Ammon's horn (tissue), 1 donor: ENCODE measurements at regions not wholly inside any gene's neighbourhood (a gene's known extent, or its start where the extent isn't known, plus 50 kb on each side); places are given as distances from the start of the nearest gene placed in this dataset.
"Not testable (repeated sequence)": the region's sequence is repeated elsewhere in the genome, so short reads cannot be mapped to it uniquely, and the experiment has no call there.

Experiments used
- DNase-seq: peaks from one replicate; pipeline ENCODE4 v3.0.0-alpha.2; 2016; ENCODE audit warnings: low spot score

DNA sequence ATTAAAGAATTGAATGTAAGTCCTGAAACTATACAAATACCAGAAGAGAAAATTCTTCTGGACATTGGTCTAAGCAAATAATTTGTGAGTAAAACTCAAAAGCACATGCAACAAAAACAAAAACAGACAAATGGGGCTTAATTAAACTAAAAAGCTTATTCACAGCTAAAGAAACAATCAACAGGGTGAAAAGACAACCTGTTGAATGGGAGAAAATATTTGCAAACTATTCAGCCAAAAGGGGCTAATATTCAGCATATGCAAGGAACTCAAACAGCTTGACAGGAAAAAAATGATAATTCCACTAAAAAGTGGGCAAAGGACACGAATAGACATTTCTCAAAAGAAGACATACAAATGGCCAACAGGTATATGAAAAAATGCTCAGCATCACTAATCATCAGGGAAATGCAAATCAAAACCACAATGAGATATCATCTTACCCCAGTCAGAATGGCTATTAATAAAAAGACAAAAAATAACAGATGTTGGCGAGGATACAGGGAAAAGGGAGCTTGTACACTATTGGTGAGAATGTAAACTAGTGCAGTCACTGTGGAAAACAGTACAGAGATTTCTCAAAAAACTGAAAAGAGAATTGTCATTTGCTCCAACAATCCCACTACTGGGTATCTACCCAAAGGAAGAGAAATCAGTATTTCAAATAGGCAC is 177.5 kb upstream of the RTL1 start:
- no peak for DNase-seq

DNA sequence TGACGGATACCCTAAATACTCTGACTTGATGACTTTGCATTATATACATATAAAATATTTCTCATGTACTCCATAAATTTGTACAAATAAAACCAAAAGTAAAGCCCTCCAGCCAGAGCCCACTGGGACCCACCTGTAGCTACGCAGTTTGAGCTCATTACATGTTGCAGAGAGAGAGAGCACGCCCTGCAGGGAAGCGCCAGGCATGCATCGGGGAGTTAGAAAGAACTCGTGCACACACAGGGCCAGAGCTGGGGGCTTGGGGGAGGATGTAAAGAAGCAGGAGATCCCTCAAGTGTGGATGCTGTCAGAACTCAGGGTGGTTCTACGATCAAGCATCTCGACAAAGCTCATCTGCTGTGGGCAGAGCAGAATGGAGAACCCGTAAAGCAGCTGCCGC is 178.5 kb upstream of the RTL1 start:
- DNase-seq: no peak

DNA sequence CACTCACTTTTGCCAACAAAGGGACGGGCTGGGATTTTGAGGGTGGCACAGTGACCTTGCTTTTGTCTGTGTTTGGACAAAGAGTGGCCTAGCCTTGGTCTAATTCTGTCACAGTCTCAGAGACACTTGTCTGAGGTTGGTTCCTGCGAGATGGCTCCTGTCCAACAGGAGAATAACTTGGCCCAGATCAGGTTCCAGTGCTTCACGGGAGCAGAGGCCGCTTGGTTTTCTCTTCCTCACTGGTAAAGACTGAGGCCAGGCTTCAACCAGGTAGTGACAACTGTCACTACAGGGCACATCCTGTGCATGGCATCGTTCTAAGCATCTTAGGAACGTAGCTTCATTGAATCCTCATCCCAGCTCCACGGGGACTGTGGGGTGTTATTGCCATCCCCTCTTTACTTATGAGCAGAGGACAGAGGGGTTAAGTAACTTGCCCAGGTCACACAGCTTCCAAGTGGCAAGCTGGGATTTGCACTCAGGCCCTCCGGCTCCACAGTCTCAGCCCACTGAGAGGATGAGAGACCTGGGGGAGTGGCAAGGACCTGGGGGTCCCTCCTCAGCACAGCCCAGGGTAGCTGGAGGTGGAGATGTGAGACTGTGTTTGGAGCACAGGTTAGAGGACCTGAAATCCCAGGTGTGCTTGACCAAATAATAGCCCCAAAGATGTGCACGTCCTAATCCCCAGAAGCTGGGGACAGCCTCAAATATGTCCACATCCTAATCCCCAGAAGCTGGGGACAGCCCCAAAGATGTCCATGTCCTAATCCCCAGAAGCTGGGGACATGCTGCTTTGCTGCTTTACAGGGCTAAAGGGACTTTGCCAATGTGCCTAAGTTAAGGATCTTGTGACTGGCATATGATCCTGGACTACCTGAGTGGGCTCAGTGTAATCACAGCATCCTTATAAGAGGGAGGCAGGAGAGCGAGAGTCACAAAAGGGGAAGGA is 179.2 kb upstream of the RTL1 start:
- no peak for DNase-seq

DNA sequence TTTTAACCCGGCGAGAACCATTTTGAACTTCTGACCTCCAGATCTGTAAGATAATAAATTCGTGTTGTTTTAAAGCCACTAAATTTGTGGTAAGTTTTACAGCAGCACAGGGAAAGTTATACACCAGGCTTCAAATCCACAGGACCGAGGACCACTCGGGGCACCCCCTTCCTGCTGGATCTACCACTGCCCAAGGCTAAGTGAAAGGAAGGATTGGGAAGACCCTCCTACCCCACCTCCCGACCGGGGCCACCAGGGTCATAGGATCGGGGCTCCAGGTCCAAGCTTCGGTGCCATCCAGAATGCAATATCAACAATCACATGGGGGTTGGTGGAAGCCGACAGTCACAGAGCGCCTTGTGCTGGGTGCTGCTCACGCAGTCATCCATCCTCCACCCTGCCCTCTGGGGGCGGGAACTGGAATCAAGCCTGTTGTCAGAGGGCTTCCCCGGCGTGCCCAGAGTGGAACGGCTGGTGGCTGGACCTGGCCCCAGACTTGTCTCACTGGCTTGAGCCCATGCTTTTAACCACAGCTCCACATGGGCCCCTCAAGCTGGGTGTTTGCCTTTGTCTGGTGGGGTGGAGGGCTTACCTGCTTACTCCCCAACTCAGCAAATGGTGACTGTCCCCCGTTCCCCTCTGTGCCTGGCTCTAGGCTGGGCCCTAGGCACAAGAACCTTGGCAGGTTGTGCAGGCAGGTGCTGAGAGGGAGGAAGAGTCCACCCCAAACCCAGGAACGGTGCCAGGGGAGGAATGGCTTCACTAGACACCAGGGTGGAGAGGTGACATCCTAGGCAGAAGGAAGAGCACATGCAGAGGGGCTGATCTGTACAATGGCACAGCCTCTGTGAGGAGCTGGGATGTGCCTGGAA is 180.3 kb upstream of the RTL1 start:
- no peak for DNase-seq

DNA sequence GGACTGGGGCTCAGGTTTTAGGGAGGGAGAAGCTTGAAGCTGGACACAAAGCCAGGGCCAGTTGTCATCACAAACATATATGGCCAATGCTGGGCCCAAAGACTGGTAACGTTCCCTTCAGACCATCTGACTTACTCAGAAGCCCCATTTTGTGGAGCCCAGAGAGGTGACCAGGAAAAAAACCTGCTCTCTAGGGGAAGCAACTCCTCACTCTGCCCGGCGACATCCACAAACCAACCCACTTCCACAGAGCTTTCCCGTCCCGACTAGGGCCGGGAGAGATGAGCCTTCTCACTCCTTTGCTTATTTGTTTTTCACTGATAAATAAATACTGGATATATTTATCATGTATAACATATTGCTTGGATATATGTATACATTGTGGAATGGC is 180.9 kb upstream of the RTL1 start:
- DNase-seq: no peak

DNA sequence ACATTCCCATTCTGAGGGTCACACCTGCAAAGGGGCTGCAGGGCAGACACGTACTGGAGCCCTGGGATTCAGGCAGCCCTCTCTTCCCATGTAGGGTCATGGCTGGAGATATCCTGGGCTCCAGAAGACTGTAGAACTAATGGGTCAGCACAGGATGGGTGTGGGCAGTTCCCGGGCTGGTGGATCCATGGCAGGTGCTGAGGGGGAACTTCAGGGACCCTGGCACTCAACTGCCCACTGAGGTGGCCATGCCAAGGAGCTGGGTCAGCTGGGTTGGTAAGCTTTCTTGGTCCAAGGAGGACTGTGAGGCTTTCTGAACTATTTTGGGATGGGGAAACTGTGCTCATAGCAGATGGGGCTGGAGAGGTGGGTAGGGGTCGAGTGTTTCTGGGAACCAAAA is 183.4 kb upstream of the RTL1 start:
- no peak for DNase-seq

DNA sequence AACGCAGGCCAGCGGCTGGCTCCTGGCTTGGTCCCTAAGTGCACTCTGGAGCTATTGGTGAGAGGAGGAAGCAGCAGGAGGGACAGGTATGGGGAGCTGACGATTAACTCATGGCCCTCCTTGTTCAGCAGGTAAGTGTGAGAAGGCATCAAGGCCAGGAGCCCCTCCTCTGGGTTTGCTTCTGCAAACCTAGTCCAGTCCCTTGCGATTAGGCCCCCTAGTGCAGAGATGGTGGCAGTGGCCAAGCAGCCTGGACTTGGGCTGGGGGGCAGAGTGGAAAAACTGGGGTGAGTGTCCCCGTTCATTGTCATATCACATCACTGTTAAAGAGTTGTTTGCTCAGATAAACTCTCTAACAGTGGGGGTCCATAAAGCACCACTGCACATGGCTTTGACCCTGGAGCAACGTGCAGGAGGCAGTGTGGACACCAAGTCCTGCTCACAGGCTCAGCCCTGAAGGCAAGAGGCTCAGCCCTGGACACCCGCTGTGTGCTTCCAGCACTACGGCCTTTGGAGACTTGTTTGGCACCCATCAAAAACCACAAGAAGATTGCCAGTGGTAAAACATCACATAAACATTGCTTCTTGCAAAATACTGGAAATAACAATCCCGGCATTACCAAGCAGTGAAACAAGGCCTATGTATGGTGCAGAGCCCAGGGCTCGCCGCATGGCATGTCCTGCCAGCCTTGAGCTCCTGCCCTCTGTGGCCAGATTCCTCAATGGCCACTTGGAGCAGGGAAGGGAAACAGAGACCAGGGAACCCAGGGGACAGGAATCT is 184.3 kb upstream of the RTL1 start:
- no peak for DNase-seq

DNA sequence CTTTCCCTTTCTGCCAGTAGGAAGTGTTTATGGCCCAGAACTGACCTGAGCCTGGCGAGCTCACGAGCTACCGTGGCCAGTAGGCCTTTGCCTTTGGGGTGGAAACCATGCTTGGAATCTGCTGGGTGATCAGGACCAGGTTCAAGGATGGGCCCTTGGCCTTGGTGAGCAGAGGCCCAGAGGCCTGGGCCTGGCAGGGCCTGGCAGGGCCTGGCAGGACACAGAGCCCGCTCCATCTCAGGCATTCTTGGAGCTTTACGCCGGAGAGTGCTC is 184.8 kb upstream of the RTL1 start:
- no peak for DNase-seq

DNA sequence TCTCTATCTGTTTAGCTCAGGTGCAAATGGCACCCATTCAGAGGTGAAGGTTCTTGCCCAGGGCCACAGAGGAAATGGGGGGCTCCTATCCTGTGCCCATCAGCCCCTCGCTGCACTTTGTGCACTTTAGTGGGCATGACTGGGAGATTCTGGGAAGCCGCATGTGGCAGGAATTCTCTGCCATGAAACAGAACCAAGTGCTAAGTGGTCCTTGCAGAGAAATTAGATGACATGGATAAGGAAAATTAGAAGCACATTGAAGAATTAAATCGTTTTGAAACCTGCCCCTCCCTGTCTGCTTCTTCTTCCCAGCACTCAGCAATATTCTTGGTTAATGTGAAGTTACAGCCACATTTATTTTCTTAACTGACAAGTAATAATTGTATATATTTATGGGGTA is 185.2 kb upstream of the RTL1 start:
- no peak for DNase-seq

DNA sequence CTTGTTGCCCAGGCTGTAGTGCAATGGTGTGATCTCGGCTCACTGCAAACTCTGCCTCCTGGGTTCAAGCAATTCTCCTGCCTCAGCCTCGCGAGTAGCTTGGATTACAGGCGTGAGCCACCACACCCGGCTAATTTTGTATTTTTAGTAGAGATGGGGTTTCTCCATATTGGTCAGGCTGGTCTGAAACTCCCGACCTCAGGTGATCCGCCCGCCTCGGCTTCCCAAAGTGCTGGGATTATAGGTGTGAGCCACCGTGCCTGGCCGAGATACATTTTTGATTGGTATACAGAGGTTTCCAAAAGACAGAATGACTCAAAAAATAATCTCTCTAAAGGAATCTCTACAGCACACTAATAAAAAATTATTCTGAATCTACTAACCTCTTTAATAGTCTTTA is 187.0 kb upstream of the RTL1 start:
- not testable (repeated sequence) for DNase-seq

DNA sequence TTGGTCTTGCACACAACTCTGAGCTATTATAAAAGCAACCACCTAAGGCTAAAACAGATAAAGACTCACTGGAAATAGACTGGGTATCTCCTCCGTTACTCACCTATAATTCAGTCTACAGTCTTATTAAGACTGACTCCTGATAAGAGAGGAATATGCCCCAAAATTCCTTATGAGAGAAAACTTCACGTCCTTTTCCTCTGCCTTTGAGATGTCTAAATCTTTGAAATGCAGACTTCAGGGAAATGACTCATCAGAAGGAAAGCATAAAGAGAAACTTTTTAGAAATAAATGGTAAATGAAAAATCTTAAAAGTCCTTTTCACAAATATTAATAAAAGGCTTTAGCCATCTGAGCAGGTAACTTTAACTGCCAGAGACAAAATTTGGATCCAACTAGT is 187.5 kb upstream of the RTL1 start:
- no peak for DNase-seq

DNA sequence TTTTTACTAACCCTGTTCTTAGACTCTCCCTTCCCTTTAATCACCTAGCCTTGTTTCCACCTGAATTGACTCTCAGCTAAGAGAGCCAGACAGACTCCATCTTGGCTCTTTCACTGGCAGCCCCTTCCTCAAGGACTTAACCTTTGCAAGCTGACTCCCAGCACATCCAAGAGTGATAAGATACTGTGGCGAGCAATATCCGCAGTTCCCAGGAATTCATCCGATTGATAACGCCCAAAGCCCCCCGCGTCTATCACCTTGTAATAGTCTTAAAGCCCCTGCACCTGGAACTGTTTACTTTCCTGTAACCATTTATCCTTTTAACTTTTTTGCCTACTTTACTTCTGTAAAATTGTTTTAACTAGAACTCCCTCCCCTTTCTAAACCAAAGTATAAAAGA is 191.4 kb upstream of the RTL1 start:
- not testable (repeated sequence) for DNase-seq

DNA sequence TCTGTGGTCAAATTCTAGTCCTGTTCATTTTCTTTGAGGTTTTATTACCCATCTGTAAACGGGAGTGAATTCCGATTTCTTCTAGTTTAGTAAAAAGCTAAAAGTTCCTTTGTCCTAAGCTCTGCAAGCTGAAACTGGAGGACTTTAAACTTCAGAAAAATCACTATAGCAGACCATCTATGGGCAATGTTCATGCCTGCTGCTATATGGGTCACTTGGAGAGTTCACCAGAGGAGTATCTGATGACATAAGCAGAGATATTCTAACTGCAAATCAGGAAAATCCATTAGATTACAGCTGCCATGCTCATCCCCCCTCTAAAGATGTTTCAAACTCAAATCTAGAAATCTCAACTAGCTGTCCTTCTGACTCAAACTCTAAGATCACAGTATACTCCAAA is 193.0 kb upstream of the RTL1 start:
- DNase-seq: no peak

DNA sequence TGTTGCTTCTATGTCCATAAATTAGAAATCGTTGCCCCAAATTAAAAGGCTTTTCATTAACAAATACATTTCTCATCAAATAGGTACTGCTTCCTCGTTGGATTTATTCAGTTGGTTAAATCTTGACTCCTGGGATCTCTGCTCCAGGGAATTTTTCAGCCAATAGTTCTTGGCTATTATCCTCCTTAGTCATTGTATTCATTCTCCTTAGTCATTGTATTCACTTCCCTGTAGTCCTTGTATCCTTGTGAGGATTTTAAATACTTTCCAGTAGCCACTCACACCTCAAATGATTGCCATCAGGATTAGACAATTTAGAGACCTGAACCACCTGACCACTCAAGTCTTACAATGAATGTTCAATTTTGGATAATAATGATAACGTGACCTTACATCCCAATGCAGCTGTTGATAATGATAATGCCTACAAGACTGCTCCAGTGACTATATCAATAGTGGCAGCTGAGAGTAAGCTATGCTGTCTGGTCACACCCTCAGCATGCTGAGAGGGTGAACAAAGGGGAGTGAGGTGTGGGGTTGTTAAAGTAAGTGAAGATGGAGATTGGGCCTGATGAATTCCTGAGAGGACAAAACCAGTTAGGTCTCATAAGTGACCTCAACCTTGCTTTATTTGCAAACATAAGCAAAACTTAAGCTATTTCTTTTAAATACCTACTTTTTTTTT is 193.7 kb upstream of the RTL1 start:
- no peak for DNase-seq

DNA sequence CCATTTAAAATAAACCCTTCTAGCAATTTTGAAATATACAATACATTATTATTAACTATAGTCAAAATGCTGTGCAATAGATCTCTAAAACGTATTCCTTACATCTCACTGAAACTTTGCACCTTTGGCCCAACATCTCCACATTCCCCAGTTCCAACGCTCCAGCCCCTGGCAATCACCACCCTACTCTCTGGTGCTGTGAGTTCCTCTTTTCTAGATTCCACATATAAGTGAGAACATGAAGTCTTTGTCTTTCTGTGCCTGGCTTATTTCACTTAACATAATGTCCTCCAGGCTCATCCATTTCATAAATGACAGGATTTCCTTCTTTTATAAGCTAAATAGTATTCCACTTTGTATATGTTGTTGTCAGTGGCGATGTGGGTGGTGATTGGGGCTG is 194.7 kb upstream of the RTL1 start:
- DNase-seq: no peak

DNA sequence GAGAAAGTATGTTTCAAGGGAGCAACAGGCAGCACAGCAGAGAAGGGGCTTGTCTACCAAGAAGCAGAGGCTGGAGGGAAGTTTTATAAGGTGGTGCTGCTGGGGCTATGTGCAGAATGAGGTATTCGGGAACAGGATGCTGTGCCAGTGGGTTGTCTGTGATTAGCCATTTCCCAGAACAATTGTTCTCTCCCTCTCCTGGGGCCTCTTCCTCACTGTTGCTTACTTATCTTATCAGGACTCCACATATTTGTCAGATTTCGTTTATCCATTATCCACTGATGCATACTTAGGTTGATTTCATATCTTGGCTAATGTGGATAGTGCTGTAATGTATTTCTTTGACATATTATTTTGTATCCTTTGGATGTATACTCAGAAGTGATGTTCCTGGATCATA is 195.1 kb upstream of the RTL1 start:
- DNase-seq: no peak

DNA sequence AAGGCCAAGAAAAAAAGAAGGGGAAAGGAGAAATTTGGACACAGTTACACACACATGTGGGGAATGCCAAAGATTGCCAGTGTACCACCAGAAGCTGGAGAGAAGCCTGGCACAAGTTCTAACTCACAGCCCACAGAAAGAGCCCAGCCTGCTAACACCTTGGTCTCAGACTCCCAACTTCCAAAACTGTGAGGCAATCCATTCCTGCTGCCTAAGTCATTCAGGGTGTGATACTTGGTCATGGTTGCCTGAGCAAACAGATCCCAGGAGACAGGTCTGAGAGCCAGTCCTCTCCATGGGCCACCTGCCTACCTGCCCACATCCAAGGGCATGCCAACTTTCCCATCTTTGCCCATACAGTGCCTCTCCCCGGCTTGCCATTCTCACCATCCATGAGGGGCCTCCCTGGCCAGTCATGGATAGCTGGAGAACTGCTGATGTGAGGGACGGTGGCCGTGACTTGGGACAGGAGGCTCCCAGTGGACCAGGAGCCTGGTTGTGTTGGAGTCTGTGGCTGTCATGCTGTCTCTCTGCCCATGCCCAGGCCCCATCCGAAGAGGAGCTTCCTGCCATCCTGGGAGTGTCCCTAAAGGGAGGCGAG is 198.0 kb upstream of the RTL1 start:
- no peak for DNase-seq

DNA sequence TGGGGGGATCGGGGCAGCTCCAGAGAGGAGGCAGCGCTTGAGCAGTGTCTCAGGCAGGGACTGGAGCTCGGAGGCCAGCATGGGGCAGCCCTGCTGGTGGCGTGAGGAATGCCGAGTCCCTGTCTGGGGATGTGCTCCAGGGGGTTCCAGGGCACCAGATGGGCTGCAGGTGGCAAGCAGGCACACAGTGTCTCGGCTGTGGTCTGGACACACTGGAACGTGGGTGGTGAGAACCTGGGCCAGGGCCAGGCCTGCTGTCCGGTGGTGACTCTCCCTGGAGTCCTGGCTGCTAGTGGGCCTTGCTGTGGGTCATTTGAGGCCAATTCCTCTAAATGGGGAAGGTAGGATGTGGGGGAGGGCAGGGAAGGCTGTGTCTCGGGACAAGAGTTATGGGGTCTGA is 199.4 kb upstream of the RTL1 start:
- no peak for DNase-seq

DNA sequence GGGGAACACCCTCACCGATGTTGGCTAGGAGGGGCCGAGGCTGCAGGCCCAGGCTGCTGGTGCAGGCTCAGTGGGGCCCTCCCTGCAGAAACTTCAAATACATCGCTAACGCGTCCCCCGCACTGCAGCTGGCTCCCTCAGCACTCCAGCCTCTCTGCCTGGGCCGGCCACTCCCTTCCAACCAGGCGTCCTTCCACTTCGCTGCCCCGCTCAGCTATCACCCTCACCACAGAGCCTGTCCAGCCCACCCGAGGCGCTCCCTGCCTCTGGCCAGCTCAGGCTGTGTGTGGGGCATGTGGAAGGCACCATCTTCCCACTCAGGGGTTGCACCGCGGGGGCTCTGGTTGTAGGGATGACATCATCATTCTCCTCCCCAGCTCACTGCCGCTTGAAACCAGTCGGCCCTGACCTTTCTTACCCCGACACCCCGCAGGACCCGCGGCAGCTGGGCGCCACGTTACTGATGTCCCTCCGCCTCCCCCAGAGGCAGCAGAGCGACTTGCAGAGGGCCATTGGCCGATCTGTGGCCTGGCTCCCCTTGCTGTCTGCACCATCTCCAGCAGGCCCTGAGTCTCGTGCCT is 199.9 kb upstream of the RTL1 start:
- no peak for DNase-seq

DNA sequence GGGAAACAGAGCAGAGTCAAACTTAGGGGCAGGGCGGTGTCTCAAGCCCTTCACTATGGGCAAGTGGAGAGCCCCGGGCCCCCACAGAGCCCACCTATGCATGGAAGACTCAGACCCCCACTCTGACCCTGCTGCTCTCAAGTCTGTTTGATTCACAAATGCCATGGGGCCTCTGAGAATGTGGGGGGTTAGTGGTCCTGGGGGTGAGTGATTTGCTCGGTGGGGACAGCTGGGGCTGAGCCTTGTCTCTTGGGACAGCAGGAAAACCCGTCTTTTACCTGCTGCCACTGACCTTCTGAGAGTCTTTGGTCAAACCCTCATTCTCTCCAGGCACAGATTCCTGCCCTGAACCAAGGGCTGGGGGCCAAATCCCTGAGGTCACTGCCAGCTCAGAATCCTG is 201.0 kb upstream of the RTL1 start:
- DNase-seq: no peak

DNA sequence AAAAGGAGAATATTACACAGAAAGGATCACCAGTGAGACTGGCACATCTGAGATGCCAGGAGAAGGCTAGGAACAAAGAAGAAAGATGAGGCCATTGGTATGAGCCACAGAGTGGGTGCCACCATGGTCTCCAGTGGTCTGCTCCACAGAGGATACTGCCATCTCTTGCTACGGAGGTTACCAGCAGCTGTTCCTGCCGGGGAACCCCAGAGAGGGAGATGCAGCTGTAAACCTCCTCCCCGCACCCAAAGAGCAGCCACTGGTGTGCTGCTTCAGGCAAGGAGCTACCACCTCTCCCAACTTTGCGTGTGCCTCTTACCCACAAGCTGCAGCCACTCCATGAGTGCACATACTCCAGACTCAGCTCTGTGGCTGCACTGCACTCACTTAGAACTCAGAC is 201.5 kb upstream of the RTL1 start:
- DNase-seq: no peak
